Prostate gland (tissue), 2 donors: ENCODE measurements at regions not wholly inside any gene's neighbourhood (a gene's known extent, or its start where the extent isn't known, plus 50 kb on each side); places are given as distances from the start of the nearest gene placed in this dataset.

Experiments used
- CTCF ChIP-seq, 4 experiments: fragments of 200-600 bp in 2 of 4; fragments of 450-650 bp in 2 of 4; sonication (generic) in 2 of 4; IDR thresholded peaks; 1 replicate in 3 of 4; 2 replicates in 1 of 4; pipeline ENCODE4 v1.5.1; 2016 to 2019; ENCODE audit warnings: antibody characterized with exemption in 4 of 4, mild to moderate bottlenecking in 2 of 4, moderate library complexity in 2 of 4
- POLR2A ChIP-seq: fragments of 450-650 bp; IDR thresholded peaks from one replicate; pipeline ENCODE4 v1.6.1; 2016; ENCODE audit warnings: antibody characterized with exemption, mild to moderate bottlenecking
- POLR2AphosphoS5 ChIP-seq: sonication (generic); formaldehyde crosslinking; IDR thresholded peaks from one replicate; pipeline ENCODE4 v1.6.1; 2017; ENCODE audit warnings: antibody characterized with exemption

GRCh38 chr20:11717562-11717961, 200.1 kb upstream of the BTBD3 start:
- TF ChIP-seq CTCF (IDR thresholded peaks at IDR 0.05): no peak
- TF ChIP-seq POLR2AphosphoS5: no peak
- TF ChIP-seq POLR2A: no peak
